ENCODE measurements at regions not wholly inside any gene's neighbourhood (a gene's known extent, or its start where the extent isn't known, plus 50 kb on each side); places are given as distances from the start of the nearest gene placed in this dataset.

GRCh38 chr15:72833561-72833960 lies 50.0 kb upstream of the ADPGK start:
- Histone ChIP-seq H3K79me2 (ENCODE audit: control insufficient read depth, insufficient read depth, low read length) (no peaks in the 10 kb centered on the region), H3K4me1 (ENCODE audit: control insufficient read depth, extremely low read depth, insufficient read depth, low read length) (no peaks in the 10 kb centered on the region), H3K27ac (ENCODE audit: insufficient read depth, low read length) (no peak overlapping the region), H3K36me3 (ENCODE audit: control insufficient read depth, insufficient read depth, low read length) (no peaks in the 10 kb centered on the region), H4K20me1 (ENCODE audit: control insufficient read depth, extremely low read depth, insufficient read depth, low read length) (no peaks in the 10 kb centered on the region), H3K4me2 (ENCODE audit: extremely low read depth, insufficient read depth, low read length) (no peak overlapping the region), H3K9ac (ENCODE audit: insufficient read depth, low read length) (no peak overlapping the region), H2AFZ (ENCODE audit: low read length) (no peak overlapping the region), H3K4me3 (replicated peaks in 1 of 4; ENCODE audit: control extremely low read depth in 1 of 4, insufficient read depth in 1 of 4, low read depth in 3 of 4, low read length in 4 of 4) (no peak overlapping the region), H3K27me3 (ENCODE audit: control insufficient read depth, insufficient read depth, low read length) (no peaks in the 10 kb centered on the region), H3K9me3 (ENCODE audit: control insufficient read depth, insufficient read depth, low read depth, low read length) (no peaks in the 10 kb centered on the region)
- DNase-seq (ENCODE audit: low read depth in 2 of 2), result no peak
- TF ChIP-seq, protein P1, sequence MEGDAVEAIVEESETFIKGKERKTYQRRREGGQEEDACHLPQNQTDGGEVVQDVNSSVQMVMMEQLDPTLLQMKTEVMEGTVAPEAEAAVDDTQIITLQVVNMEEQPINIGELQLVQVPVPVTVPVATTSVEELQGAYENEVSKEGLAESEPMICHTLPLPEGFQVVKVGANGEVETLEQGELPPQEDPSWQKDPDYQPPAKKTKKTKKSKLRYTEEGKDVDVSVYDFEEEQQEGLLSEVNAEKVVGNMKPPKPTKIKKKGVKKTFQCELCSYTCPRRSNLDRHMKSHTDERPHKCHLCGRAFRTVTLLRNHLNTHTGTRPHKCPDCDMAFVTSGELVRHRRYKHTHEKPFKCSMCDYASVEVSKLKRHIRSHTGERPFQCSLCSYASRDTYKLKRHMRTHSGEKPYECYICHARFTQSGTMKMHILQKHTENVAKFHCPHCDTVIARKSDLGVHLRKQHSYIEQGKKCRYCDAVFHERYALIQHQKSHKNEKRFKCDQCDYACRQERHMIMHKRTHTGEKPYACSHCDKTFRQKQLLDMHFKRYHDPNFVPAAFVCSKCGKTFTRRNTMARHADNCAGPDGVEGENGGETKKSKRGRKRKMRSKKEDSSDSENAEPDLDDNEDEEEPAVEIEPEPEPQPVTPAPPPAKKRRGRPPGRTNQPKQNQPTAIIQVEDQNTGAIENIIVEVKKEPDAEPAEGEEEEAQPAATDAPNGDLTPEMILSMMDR (conservative IDR thresholded peaks at IDR 0.05 in 1 of 2, IDR thresholded peaks at IDR 0.05 in 1 of 2; ENCODE audit: low read depth in 1 of 2, low read length in 2 of 2), result no peak
- TF ChIP-seq EZH2 (IDR thresholded peaks at IDR 0.05; ENCODE audit: low read length, missing control alignments), result no peak
